ENCODE measurements at regions not wholly inside any gene's neighbourhood (a gene's known extent, or its start where the extent isn't known, plus 50 kb on each side); places are given as distances from the start of the nearest gene placed in this dataset.

DNA sequence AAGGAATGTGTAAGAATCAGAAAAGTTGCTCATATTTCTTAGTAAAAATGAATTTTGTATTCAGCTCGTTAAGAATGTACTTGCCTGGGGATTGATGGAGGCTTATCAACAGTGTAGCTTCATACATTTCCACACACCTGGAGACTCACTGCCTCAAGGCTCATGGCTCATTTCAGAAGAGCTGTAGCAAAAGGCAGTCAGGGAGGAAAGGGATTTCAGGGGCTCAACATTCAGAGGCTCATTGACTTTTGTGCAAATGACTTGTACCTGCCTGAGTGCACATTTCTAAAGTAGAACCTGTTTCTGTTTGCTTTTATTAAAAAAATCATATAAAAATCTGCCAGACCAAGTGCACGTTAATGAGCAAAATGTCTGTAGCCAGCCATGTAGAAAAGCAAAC is 304.4 kb downstream of the KCNS3 start:
- POLR2A ChIA-PET, result no interaction called here
- DNase-seq (ENCODE audit: low read depth, low spot score) (no peak), FAIRE-seq (no peak)
- CTCF ChIA-PET, result no interaction called here
- dilution Hi-C loops (cut with MboI; ENCODE audit: extremely low pct_ligation_motif_present, low sequenced_read_pairs) (no loop called here), intact Hi-C loops (cut with micrococcal nuclease) (no loop called here)
- Histone ChIP-seq H3K4me1 (ENCODE audit: control insufficient read depth, extremely low read depth, insufficient read depth, low read length) (no peaks in the 10 kb centered on the region), H3K79me2 (ENCODE audit: control insufficient read depth, insufficient read depth, low read length) (no peaks in the 10 kb centered on the region), H3K4me2 (ENCODE audit: insufficient read depth, low read length) (no peak overlapping the region), H3K9me1 (replicated peaks; ENCODE audit: control insufficient read depth, extremely low read depth, insufficient read depth, low read length) (no peaks in the 10 kb centered on the region), H3K4me3 (replicated peaks in 1 of 3; ENCODE audit: insufficient read depth in 1 of 3, low read depth in 1 of 3, low read length in 3 of 3) (no peak overlapping the region), H3K27ac (ENCODE audit: insufficient read depth, low read depth, low read length) (no peak overlapping the region), H3K27me3 (ENCODE audit: control insufficient read depth in 2 of 2, insufficient read depth in 2 of 2, low read length in 2 of 2) (peaks cover 0 to 2% of the 10 kb centered on the region in 2 experiments), H3K9ac (replicated peaks; ENCODE audit: extremely low read depth, insufficient read depth, low read length) (no peak overlapping the region), H4K20me1 (replicated peaks; ENCODE audit: control insufficient read depth, extremely low read depth, insufficient read depth, low read length) (no peaks in the 10 kb centered on the region), H2AFZ (ENCODE audit: low read depth, low read length) (no peak overlapping the region), H3K36me3 (ENCODE audit: control insufficient read depth in 2 of 2, extremely low read depth in 1 of 2, insufficient read depth in 2 of 2, low read length in 2 of 2) (no peaks in the 10 kb centered on the region), H3K9me3 (replicated peaks; ENCODE audit: control insufficient read depth, insufficient read depth, low read length) (no peaks in the 10 kb centered on the region)
- no TSS peak for BruUV-seq (replicated peaks)
- TF ChIP-seq EZH2 (IDR thresholded peaks at IDR 0.05; ENCODE audit: borderline replicate concordance, low read depth, low read length, severe bottlenecking) (no peak), FOS (IDR thresholded peaks at IDR 0.05; ENCODE audit: borderline replicate concordance, insufficient read depth, low read length) (no peak), MYC (IDR thresholded peaks at IDR 0.05; ENCODE audit: low read depth, low read length) (no peak), POLR2A (IDR thresholded peaks at IDR 0.05; ENCODE audit: low read depth, low read length) (no peak), POLR2AphosphoS5 (IDR thresholded peaks at IDR 0.05; ENCODE audit: insufficient read depth, low read depth, low read length) (no peak), JUN (IDR thresholded peaks at IDR 0.05; ENCODE audit: borderline replicate concordance, insufficient read depth, insufficient read length, low read depth) (no peak), GATA2 (IDR thresholded peaks at IDR 0.05; ENCODE audit: insufficient read depth, insufficient read length, low read depth, low read length) (no peak)
- TF ChIP-seq, protein P1, sequence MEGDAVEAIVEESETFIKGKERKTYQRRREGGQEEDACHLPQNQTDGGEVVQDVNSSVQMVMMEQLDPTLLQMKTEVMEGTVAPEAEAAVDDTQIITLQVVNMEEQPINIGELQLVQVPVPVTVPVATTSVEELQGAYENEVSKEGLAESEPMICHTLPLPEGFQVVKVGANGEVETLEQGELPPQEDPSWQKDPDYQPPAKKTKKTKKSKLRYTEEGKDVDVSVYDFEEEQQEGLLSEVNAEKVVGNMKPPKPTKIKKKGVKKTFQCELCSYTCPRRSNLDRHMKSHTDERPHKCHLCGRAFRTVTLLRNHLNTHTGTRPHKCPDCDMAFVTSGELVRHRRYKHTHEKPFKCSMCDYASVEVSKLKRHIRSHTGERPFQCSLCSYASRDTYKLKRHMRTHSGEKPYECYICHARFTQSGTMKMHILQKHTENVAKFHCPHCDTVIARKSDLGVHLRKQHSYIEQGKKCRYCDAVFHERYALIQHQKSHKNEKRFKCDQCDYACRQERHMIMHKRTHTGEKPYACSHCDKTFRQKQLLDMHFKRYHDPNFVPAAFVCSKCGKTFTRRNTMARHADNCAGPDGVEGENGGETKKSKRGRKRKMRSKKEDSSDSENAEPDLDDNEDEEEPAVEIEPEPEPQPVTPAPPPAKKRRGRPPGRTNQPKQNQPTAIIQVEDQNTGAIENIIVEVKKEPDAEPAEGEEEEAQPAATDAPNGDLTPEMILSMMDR (IDR thresholded peaks at IDR 0.05; ENCODE audit: extremely low read depth in 1 of 2, insufficient read depth in 1 of 2, low read depth in 1 of 2, low read length in 2 of 2), result no peak
- TF ChIP-seq, protein P2, sequence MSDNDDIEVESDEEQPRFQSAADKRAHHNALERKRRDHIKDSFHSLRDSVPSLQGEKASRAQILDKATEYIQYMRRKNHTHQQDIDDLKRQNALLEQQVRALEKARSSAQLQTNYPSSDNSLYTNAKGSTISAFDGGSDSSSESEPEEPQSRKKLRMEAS (IDR thresholded peaks at IDR 0.05; ENCODE audit: insufficient read depth, insufficient read length), result no peak

All from endothelial cell of umbilical vein (primary cell).